ENCODE measurements at regions not wholly inside any gene's neighbourhood (a gene's known extent, or its start where the extent isn't known, plus 50 kb on each side); places are given as distances from the start of the nearest gene placed in this dataset.

GRCh38 chr10:128522551-128523308, 396.5 kb upstream of the MKI67 start (continued):
- TF ChIP-seq REST (IDR thresholded peaks at IDR 0.05) (no peak), FOXA1 (IDR thresholded peaks at IDR 0.05) (no peak), HNF4A (conservative IDR thresholded peaks at IDR 0.05) (no peak)

DNA sequence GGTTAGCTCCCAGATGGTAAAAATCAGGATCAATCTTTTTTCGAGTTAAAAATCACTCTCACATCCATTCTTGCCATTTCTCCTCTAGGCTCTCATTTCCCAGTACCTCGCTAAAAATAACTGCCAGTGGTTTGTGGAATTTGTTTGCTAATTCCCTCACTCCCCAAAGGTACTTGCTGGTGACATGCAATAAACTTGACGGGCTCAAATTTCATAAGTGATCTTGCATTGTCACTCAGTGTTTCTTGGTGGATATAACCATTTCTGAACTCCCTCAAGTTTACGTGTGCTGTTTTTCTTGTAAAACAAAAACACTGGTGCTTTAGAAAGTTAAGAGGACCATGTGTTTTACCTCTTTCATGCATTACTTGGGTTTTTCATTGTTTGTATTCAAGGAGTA, 399.2 kb upstream of the MKI67 start:
- Histone ChIP-seq H3K4me3 (ENCODE audit: low read depth in 1 of 3, low read length in 3 of 3) (no peak overlapping the region), H3K9me3 (ENCODE audit: control insufficient read depth in 4 of 4, low read length in 3 of 4) (no peaks in the 10 kb centered on the region), H3K27me3 (ENCODE audit: control insufficient read depth in 4 of 4, insufficient read depth in 4 of 4, low read length in 3 of 4) (peaks cover 0 to 7% (median 0%) of the 10 kb centered on the region in 4 donors), H3K4me1 (ENCODE audit: control insufficient read depth in 4 of 4, insufficient read depth in 4 of 4, low read length in 3 of 4) (no peaks in the 10 kb centered on the region), H3K27ac (ENCODE audit: low read depth in 1 of 2, low read length in 2 of 2) (no peak overlapping the region), H3K9ac (ENCODE audit: low read depth in 1 of 2, low read length in 2 of 2) (no peak overlapping the region), H3K36me3 (ENCODE audit: control insufficient read depth in 4 of 4, insufficient read depth in 3 of 4, low read depth in 1 of 4, low read length in 3 of 4) (no peaks in the 10 kb centered on the region)
- 75% methylated on average over 4 of the region's 4 CpGs for WGBS
- DNase-seq (ENCODE audit: low spot score) = no peak
- TF ChIP-seq YY1 (IDR thresholded peaks at IDR 0.05) (no peak), MAX (IDR thresholded peaks at IDR 0.05) (no peak), GABPA (IDR thresholded peaks at IDR 0.05 in 1 of 2, conservative IDR thresholded peaks at IDR 0.05 in 1 of 2) (no peak)
- TF ChIP-seq, protein P1, sequence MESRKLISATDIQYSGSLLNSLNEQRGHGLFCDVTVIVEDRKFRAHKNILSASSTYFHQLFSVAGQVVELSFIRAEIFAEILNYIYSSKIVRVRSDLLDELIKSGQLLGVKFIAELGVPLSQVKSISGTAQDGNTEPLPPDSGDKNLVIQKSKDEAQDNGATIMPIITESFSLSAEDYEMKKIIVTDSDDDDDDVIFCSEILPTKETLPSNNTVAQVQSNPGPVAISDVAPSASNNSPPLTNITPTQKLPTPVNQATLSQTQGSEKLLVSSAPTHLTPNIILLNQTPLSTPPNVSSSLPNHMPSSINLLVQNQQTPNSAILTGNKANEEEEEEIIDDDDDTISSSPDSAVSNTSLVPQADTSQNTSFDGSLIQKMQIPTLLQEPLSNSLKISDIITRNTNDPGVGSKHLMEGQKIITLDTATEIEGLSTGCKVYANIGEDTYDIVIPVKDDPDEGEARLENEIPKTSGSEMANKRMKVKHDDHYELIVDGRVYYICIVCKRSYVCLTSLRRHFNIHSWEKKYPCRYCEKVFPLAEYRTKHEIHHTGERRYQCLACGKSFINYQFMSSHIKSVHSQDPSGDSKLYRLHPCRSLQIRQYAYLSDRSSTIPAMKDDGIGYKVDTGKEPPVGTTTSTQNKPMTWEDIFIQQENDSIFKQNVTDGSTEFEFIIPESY (IDR thresholded peaks at IDR 0.05) = no peak

GRCh38 chr10:128525936-128526335, 399.7 kb upstream of the MKI67 start:
- Histone ChIP-seq H3K9me3 (ENCODE audit: control insufficient read depth in 4 of 4, low read length in 3 of 4) (no peaks in the 10 kb centered on the region), H3K4me1 (ENCODE audit: control insufficient read depth in 4 of 4, insufficient read depth in 4 of 4, low read length in 3 of 4) (no peaks in the 10 kb centered on the region), H3K36me3 (ENCODE audit: control insufficient read depth in 4 of 4, insufficient read depth in 3 of 4, low read depth in 1 of 4, low read length in 3 of 4) (no peaks in the 10 kb centered on the region), H3K27ac (ENCODE audit: low read depth in 1 of 2, low read length in 2 of 2) (no peak overlapping the region), H3K27me3 (ENCODE audit: control insufficient read depth in 4 of 4, insufficient read depth in 4 of 4, low read length in 3 of 4) (peaks cover 0 to 7% (median 0%) of the 10 kb centered on the region in 4 donors), H3K9ac (ENCODE audit: low read depth in 1 of 2, low read length in 2 of 2) (no peak overlapping the region), H3K4me3 (ENCODE audit: low read depth in 1 of 3, low read length in 3 of 3) (no peak overlapping the region)
- TF ChIP-seq, protein P2, sequence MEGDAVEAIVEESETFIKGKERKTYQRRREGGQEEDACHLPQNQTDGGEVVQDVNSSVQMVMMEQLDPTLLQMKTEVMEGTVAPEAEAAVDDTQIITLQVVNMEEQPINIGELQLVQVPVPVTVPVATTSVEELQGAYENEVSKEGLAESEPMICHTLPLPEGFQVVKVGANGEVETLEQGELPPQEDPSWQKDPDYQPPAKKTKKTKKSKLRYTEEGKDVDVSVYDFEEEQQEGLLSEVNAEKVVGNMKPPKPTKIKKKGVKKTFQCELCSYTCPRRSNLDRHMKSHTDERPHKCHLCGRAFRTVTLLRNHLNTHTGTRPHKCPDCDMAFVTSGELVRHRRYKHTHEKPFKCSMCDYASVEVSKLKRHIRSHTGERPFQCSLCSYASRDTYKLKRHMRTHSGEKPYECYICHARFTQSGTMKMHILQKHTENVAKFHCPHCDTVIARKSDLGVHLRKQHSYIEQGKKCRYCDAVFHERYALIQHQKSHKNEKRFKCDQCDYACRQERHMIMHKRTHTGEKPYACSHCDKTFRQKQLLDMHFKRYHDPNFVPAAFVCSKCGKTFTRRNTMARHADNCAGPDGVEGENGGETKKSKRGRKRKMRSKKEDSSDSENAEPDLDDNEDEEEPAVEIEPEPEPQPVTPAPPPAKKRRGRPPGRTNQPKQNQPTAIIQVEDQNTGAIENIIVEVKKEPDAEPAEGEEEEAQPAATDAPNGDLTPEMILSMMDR (IDR thresholded peaks at IDR 0.05; ENCODE audit: low read depth, low read length, missing input control) = no peak
- TF ChIP-seq EGR1 (IDR thresholded peaks at IDR 0.05; ENCODE audit: low read depth in 2 of 2) = no peak
- no peak for TF ChIP-seq YY1 (IDR thresholded peaks at IDR 0.05)
- no peak for TF ChIP-seq TAF1 (conservative IDR thresholded peaks at IDR 0.05)
- TF ChIP-seq REST (IDR thresholded peaks at IDR 0.05) = no peak
- no peak for TF ChIP-seq RXRA (IDR thresholded peaks at IDR 0.05)
- TF ChIP-seq ATF3 (IDR thresholded peaks at IDR 0.05) = no peak
- DNase-seq (ENCODE audit: low spot score) = no peak
- 84% methylated on average over 8 of the region's 8 CpGs for WGBS

Data from liver (tissue), 8 donors.